ENCODE measurements at regions not wholly inside any gene's neighbourhood (a gene's known extent, or its start where the extent isn't known, plus 50 kb on each side); places are given as distances from the start of the nearest gene placed in this dataset.

DNA sequence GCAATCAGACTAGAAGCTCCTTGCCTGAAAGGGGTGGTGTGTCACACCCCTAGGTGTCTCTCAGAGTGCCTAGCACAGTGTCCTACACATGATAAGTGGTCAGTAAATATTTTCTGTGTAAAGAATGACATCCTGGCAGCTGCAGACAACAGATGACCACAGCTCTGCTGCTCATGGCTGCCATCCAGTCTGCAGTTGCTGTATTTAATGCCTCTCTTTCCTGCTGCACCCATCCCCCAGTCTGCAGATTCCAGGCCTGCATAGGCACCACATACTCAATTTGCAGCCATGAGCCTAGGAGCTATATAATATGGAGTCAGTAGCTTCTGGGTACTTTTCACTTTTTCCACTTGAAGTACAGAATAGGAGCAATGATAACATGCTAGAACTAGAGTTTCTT, 94.9 kb upstream of the NR4A3 start:
- no peak for DNase-seq (ENCODE audit: low read depth in 2 of 2)
- no peak overlapping the region for H3K4me3 ChIP-seq (replicated peaks in 1 of 2; ENCODE audit: low read depth in 2 of 2, low read length in 2 of 2)
- TF ChIP-seq CTCF (IDR thresholded peaks at IDR 0.05; ENCODE audit: low read depth, low read length) = no peak

DNA sequence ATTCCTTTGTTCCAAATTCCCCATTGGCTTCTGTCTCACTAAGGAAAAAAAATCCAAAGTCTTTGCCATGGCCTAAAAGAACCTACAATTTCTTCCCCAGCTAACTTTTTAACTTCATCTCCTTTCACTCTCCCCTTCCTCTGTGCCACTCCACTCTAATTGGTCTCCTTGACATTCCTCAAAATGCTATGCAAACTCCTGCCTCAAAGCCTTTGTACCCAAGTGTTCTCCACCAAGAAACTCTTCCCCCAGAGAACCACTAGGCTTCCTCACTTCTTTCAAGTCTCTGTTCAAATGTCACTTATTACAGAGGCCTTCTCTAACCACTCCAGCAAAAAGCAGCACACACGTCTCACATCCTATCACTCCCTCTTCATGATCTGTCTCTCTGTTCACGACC, 91.6 kb upstream of the NR4A3 start:
- no peak overlapping the region for H3K4me3 ChIP-seq (replicated peaks in 1 of 2; ENCODE audit: low read depth in 2 of 2, low read length in 2 of 2)
- TF ChIP-seq CTCF (IDR thresholded peaks at IDR 0.05; ENCODE audit: low read depth, low read length) = no peak
- no peak for DNase-seq (ENCODE audit: low read depth in 2 of 2)

DNA sequence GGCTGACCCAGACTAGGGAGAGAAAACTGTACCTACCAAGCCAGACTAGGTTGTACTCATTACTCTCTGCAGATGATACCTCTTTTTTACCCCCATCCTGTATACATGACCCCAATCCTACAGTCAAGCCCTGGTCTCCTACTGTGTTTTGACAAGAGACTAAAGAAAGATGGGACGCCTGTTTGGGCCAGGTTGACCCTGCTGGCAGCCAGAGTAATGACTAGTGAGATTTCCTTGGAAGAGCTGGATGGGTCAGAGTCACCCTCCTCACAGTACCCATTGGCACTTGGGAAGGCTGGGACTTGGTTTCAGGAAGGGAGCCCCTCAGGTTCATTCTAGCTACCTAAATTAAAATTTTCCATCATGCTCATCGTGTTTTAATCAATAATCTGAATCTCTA, 89.7 kb upstream of the NR4A3 start:
- no peak for DNase-seq (ENCODE audit: low read depth in 2 of 2)
- no peak overlapping the region for H3K4me3 ChIP-seq (replicated peaks in 1 of 2; ENCODE audit: low read depth in 2 of 2, low read length in 2 of 2)
- TF ChIP-seq CTCF (IDR thresholded peaks at IDR 0.05; ENCODE audit: low read depth, low read length) = no peak

DNA sequence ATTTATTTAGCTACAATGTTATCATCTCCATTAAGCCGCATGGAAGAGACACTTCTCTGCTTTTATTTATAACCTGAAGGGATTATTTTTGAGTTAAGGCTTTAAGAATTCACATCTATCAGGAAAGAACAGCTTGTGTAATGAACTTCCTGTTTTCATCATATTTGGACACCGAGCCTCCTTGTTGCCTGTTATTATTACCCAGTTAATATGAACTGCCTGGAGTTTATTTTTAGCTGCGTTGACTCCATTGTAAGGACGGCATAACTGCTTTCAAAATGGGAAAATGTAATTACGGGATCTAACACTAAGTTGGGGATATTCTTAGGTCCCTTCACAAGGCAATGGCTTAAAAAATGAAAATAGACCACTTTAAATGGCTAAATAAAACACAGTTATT, 89.0 kb upstream of the NR4A3 start:
- DNase-seq (ENCODE audit: low read depth in 2 of 2) = peak; percentile 34 to 58
- no peak for TF ChIP-seq CTCF (IDR thresholded peaks at IDR 0.05; ENCODE audit: low read depth, low read length)
- H3K4me3 ChIP-seq (replicated peaks in 1 of 2; ENCODE audit: low read depth in 2 of 2, low read length in 2 of 2) = no peak overlapping the region

- H3K4me3 ChIP-seq (replicated peaks in 1 of 2; ENCODE audit: low read depth in 2 of 2, low read length in 2 of 2) = no peak overlapping the region
- no peak for DNase-seq (ENCODE audit: low read depth in 2 of 2)
- no peak for TF ChIP-seq CTCF (IDR thresholded peaks at IDR 0.05; ENCODE audit: low read depth, low read length)
These were observed 86.6 kb upstream of the NR4A3 start for GRCh38 chr9:99735041-99735440.

- peak in 1 of 2 donors; percentile 12 for DNase-seq (ENCODE audit: low read depth in 2 of 2)
- TF ChIP-seq CTCF (IDR thresholded peaks at IDR 0.05; ENCODE audit: low read depth, low read length) = no peak
- H3K4me3 ChIP-seq (replicated peaks in 1 of 2; ENCODE audit: low read depth in 2 of 2, low read length in 2 of 2) = no peak overlapping the region
These were observed 85.4 kb upstream of the NR4A3 start for GRCh38 chr9:99736291-99736690.

GRCh38 chr9:99737649-99738048, 84.0 kb upstream of the NR4A3 start:
- DNase-seq (ENCODE audit: low read depth in 2 of 2) = no peak
- no peak overlapping the region for H3K4me3 ChIP-seq (replicated peaks in 1 of 2; ENCODE audit: low read depth in 2 of 2, low read length in 2 of 2)
- no peak for TF ChIP-seq CTCF (IDR thresholded peaks at IDR 0.05; ENCODE audit: low read depth, low read length)
